Effector memory CD8-positive, alpha-beta T cell (primary cell): ENCODE measurements at regions not wholly inside any gene's neighbourhood (a gene's known extent, or its start where the extent isn't known, plus 50 kb on each side); places are given as distances from the start of the nearest gene placed in this dataset.

Experiments
- ATAC-seq: fragments of 150-1000 bp; cut with Tn5 transposase; replicated peaks from 2 replicates; pipeline ENCODE4 v1.10.0; 2021; ENCODE audit warnings: mild to moderate bottlenecking, moderate library complexity
- DNase-seq, 3 experiments: peaks; one replicate each; pipeline ENCODE4 v3.0.0; 2021
- H3K27ac Mint-ChIP-seq, 2 donors: one replicate each; pipeline ENCODE4 v1.8.0; 2022; ENCODE audit warnings: mild to moderate bottlenecking in 2 of 2, mixed read lengths in 2 of 2, moderate library complexity in 2 of 2
- H3K27me3 Mint-ChIP-seq, 2 donors: one replicate each; pipeline ENCODE4 v1.8.0; 2022; ENCODE audit warnings: mixed read lengths in 2 of 2
- H3K36me3 Mint-ChIP-seq: one replicate; pipeline ENCODE4 v1.8.0; 2022; ENCODE audit warnings: mild to moderate bottlenecking, moderate library complexity, mixed read lengths; ENCODE audit not compliant: insufficient read depth
- H3K4me1 Mint-ChIP-seq, 2 donors: one replicate each; pipeline ENCODE4 v1.8.0; 2022; ENCODE audit warnings: low read depth in 2 of 2, mixed read lengths in 2 of 2
- H3K4me3 Mint-ChIP-seq, 2 donors: one replicate each; pipeline ENCODE4 v1.8.0; 2022; ENCODE audit warnings: mild to moderate bottlenecking in 2 of 2, mixed read lengths in 2 of 2, moderate library complexity in 2 of 2
- H3K9me3 Mint-ChIP-seq, 2 donors: one replicate each; pipeline ENCODE4 v1.8.0; 2022; ENCODE audit warnings: mixed read lengths in 2 of 2

DNA sequence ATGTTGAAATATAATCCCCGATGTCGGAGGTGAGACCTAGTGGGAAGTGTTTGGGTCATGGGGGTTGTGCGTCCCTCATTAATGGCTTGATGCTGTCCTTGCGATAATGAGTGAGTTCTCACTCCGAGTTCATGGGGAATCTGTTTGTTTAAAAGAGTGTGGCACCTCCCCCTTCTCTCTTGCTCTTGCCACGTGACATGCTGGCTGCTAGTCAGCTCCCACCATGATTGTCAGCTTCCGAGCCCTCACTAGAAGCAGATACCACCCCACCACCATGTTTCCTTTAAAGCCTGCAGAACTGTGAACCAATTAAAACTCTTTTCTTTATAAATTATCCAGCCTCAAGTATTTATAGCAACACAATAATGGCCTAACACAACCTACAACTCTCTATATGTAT, 166.3 kb upstream of the MBNL1 start:
- no peaks in the 10 kb centered on the region for H3K9me3 Mint-ChIP-seq
- H3K36me3 Mint-ChIP-seq, result no peaks in the 10 kb centered on the region
- H3K27me3 Mint-ChIP-seq, result peaks cover 6 to 7% of the 10 kb centered on the region in 2 donors
- ATAC-seq (no peak), DNase-seq (no peak)
- H3K4me3 Mint-ChIP-seq, result no peak overlapping the region
- H3K4me1 Mint-ChIP-seq, result peaks cover 9 to 10% of the 10 kb centered on the region in 2 donors
- H3K27ac Mint-ChIP-seq, result no peak overlapping the region

GRCh38 chr3:152103257-152103656, 165.5 kb upstream of the MBNL1 start:
- no peak overlapping the region for H3K4me3 Mint-ChIP-seq
- no peak overlapping the region for H3K27ac Mint-ChIP-seq
- peaks cover 0 to 7% of the 10 kb centered on the region in 2 donors for H3K27me3 Mint-ChIP-seq
- no peak for DNase-seq
- no peak for ATAC-seq
- peaks cover 9 to 10% of the 10 kb centered on the region in 2 donors for H3K4me1 Mint-ChIP-seq
- H3K9me3 Mint-ChIP-seq, result no peaks in the 10 kb centered on the region
- no peaks in the 10 kb centered on the region for H3K36me3 Mint-ChIP-seq

- peaks cover 0 to 7% of the 10 kb centered on the region in 2 donors for H3K27me3 Mint-ChIP-seq
- ATAC-seq, result no peak
- DNase-seq, result no peak
- peaks cover 8 to 9% of the 10 kb centered on the region in 2 donors for H3K4me1 Mint-ChIP-seq
- H3K4me3 Mint-ChIP-seq, result no peak overlapping the region
- no peaks in the 10 kb centered on the region for H3K36me3 Mint-ChIP-seq
- H3K27ac Mint-ChIP-seq, result no peak overlapping the region
- no peaks in the 10 kb centered on the region for H3K9me3 Mint-ChIP-seq
Observed at GRCh38 chr3:152104847-152105415, 163.8 kb upstream of the MBNL1 start.

DNA sequence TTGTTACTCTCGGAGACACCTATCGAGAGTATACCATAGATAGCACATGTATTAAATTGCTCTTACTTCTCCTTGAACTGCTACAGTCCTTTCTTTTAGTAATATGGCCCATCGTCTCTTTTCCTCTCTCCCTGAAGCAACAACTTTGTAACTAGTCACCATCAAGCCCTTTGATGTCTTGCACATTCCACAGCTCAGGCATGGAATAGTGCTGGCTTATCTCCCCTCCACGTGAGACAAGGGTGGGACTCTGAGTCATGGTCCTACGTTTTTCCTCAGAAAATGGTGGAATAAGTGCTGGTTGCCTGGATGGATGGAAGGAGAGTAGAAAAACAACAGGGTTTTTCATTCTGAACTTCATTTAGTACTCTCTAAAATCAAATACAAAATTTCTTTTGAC, 163.3 kb upstream of the MBNL1 start:
- Mint-ChIP-seq H3K36me3 (no peaks in the 10 kb centered on the region), H3K9me3 (no peaks in the 10 kb centered on the region), H3K27ac (no peak overlapping the region), H3K27me3 (peaks cover 0 to 7% of the 10 kb centered on the region in 2 donors), H3K4me3 (no peak overlapping the region), H3K4me1 (peaks cover 5% of the 10 kb centered on the region in 2 donors)
- no peak for DNase-seq
- ATAC-seq, result no peak

- no peaks in the 10 kb centered on the region for H3K4me1 Mint-ChIP-seq
- no peaks in the 10 kb centered on the region for H3K9me3 Mint-ChIP-seq
- no peaks in the 10 kb centered on the region for H3K27me3 Mint-ChIP-seq
- no peak overlapping the region for H3K27ac Mint-ChIP-seq
- DNase-seq (no peak), ATAC-seq (no peak)
- H3K36me3 Mint-ChIP-seq, result no peaks in the 10 kb centered on the region
- no peak overlapping the region for H3K4me3 Mint-ChIP-seq
Observed at GRCh38 chr3:152109038-152109437, 159.7 kb upstream of the MBNL1 start.

GRCh38 chr3:152113413-152113812, 155.3 kb upstream of the MBNL1 start:
- no peaks in the 10 kb centered on the region for H3K36me3 Mint-ChIP-seq
- H3K27me3 Mint-ChIP-seq, result no peaks in the 10 kb centered on the region
- H3K4me1 Mint-ChIP-seq, result no peaks in the 10 kb centered on the region
- no peaks in the 10 kb centered on the region for H3K9me3 Mint-ChIP-seq
- DNase-seq, result no peak
- no peak for ATAC-seq
- H3K4me3 Mint-ChIP-seq, result no peak overlapping the region
- no peak overlapping the region for H3K27ac Mint-ChIP-seq

- Mint-ChIP-seq H3K27ac (no peak overlapping the region), H3K9me3 (no peaks in the 10 kb centered on the region), H3K36me3 (no peaks in the 10 kb centered on the region), H3K27me3 (no peaks in the 10 kb centered on the region), H3K4me1 (no peaks in the 10 kb centered on the region), H3K4me3 (no peak overlapping the region)
- ATAC-seq (no peak), DNase-seq (no peak)
Observed at GRCh38 chr3:152113992-152114651, 154.6 kb upstream of the MBNL1 start.

GRCh38 chr3:152120601-152121269, 148.0 kb upstream of the MBNL1 start:
- Mint-ChIP-seq H3K27me3 (no peaks in the 10 kb centered on the region), H3K4me1 (peaks cover 2 to 4% of the 10 kb centered on the region in 2 donors), H3K27ac (no peak overlapping the region), H3K36me3 (no peaks in the 10 kb centered on the region), H3K4me3 (no peak overlapping the region), H3K9me3 (no peaks in the 10 kb centered on the region)
- ATAC-seq (no peak), DNase-seq (no peak)

GRCh38 chr3:152121270-152121636, 147.5 kb upstream of the MBNL1 start:
- H3K9me3 Mint-ChIP-seq, result no peaks in the 10 kb centered on the region
- H3K27ac Mint-ChIP-seq, result no peak overlapping the region
- no peaks in the 10 kb centered on the region for H3K36me3 Mint-ChIP-seq
- H3K4me1 Mint-ChIP-seq, result peaks cover 2 to 4% of the 10 kb centered on the region in 2 donors
- H3K4me3 Mint-ChIP-seq, result no peak overlapping the region
- DNase-seq, result no peak
- no peak for ATAC-seq
- no peaks in the 10 kb centered on the region for H3K27me3 Mint-ChIP-seq

- H3K4me3 Mint-ChIP-seq, result no peak overlapping the region
- H3K36me3 Mint-ChIP-seq, result no peaks in the 10 kb centered on the region
- no peak overlapping the region for H3K27ac Mint-ChIP-seq
- peaks cover 2 to 4% of the 10 kb centered on the region in 2 donors for H3K4me1 Mint-ChIP-seq
- ATAC-seq (no peak), DNase-seq (no peak)
- H3K27me3 Mint-ChIP-seq, result no peaks in the 10 kb centered on the region
- no peaks in the 10 kb centered on the region for H3K9me3 Mint-ChIP-seq
Observed at GRCh38 chr3:152122851-152123250, 145.9 kb upstream of the MBNL1 start.

DNA sequence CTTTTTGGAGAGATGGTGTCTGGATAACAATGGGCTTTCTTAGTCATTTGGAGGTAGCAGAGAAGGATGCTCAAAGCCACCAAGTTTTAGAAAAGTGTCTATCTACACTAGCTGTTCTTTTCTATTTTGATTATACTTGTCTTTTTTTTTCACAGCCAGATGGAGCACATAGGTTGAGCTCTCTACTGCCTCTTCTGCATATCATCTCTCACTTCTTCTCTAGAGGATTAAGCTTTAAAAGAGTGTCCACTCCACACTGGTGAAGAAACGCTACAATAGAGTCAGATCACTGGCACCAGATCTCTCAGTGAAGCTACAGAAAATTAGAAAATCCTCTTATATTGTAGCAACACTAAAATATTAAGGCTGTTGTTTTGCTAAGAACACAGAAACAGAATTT, 145.3 kb upstream of the MBNL1 start:
- H3K4me3 Mint-ChIP-seq, result no peak overlapping the region
- H3K27me3 Mint-ChIP-seq, result no peaks in the 10 kb centered on the region
- peaks cover 2 to 4% of the 10 kb centered on the region in 2 donors for H3K4me1 Mint-ChIP-seq
- no peak overlapping the region for H3K27ac Mint-ChIP-seq
- no peaks in the 10 kb centered on the region for H3K36me3 Mint-ChIP-seq
- DNase-seq (no peak), ATAC-seq (no peak)
- no peaks in the 10 kb centered on the region for H3K9me3 Mint-ChIP-seq

- H3K27ac Mint-ChIP-seq, result no peak overlapping the region
- H3K9me3 Mint-ChIP-seq, result no peaks in the 10 kb centered on the region
- ATAC-seq, result no peak
Observed at GRCh38 chr3:152126260-152126659, 142.5 kb upstream of the MBNL1 start.

GRCh38 chr3:152127058-152127457, 141.7 kb upstream of the MBNL1 start:
- Mint-ChIP-seq H3K9me3 (no peaks in the 10 kb centered on the region), H3K27ac (no peak overlapping the region), H3K4me1 (peaks cover 2 to 4% of the 10 kb centered on the region in 2 donors), H3K4me3 (no peak overlapping the region), H3K27me3 (no peaks in the 10 kb centered on the region), H3K36me3 (no peaks in the 10 kb centered on the region)
- ATAC-seq (peak; percentile 64), DNase-seq (no peak)

More at GRCh38 chr3:152126260-152126659, 142.5 kb upstream of the MBNL1 start:
- Mint-ChIP-seq H3K4me3 (no peak overlapping the region), H3K36me3 (no peaks in the 10 kb centered on the region), H3K4me1 (peaks cover 2 to 4% of the 10 kb centered on the region in 2 donors), H3K27me3 (no peaks in the 10 kb centered on the region)
- no peak for DNase-seq

- peaks cover 2% of the 10 kb centered on the region in 2 donors for H3K4me1 Mint-ChIP-seq
- H3K36me3 Mint-ChIP-seq, result no peaks in the 10 kb centered on the region
- H3K4me3 Mint-ChIP-seq, result no peak overlapping the region
- ATAC-seq (no peak), DNase-seq (no peak)
- no peaks in the 10 kb centered on the region for H3K9me3 Mint-ChIP-seq
- no peaks in the 10 kb centered on the region for H3K27me3 Mint-ChIP-seq
- H3K27ac Mint-ChIP-seq, result no peak overlapping the region
Observed at GRCh38 chr3:152128356-152128755, 140.4 kb upstream of the MBNL1 start.
